ENCODE measurements at regions not wholly inside any gene's neighbourhood (a gene's known extent, or its start where the extent isn't known, plus 50 kb on each side); places are given as distances from the start of the nearest gene placed in this dataset.
A peak's percentile ranks its signal among the peaks of the same experiment; 100 is the strongest.

DNA sequence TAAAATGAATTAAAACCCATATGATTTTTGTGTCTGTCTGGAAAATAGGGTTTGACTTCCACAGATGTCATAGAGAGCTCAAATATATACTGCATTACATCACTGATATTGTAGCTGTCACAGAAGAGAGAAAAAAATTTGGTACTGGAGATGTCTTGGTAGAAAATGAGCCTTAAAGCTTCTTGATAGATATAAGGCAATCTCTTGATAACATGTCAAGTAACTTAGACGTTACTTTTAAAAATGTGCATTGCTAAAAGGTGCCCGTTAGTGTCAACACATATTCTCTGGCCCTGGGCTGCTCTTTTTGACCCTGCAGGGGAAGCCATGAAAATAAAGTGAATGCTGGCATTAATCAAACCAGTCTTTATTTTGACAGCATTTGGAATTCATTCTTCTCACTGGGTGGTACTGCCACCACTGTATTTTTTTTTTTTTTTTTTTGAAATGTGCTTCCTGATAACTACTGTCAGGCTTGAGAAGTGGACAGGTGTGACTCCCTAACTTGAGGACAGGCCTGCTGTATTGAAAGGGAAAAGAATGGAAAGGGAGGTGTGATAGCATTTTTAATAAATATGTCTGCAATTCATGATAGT is 53.0 kb upstream of the RAPGEF2 start:
- DNase-seq (ENCODE audit: low read depth), result no peak
- TF ChIP-seq, protein P1, sequence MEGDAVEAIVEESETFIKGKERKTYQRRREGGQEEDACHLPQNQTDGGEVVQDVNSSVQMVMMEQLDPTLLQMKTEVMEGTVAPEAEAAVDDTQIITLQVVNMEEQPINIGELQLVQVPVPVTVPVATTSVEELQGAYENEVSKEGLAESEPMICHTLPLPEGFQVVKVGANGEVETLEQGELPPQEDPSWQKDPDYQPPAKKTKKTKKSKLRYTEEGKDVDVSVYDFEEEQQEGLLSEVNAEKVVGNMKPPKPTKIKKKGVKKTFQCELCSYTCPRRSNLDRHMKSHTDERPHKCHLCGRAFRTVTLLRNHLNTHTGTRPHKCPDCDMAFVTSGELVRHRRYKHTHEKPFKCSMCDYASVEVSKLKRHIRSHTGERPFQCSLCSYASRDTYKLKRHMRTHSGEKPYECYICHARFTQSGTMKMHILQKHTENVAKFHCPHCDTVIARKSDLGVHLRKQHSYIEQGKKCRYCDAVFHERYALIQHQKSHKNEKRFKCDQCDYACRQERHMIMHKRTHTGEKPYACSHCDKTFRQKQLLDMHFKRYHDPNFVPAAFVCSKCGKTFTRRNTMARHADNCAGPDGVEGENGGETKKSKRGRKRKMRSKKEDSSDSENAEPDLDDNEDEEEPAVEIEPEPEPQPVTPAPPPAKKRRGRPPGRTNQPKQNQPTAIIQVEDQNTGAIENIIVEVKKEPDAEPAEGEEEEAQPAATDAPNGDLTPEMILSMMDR (IDR thresholded peaks at IDR 0.05; ENCODE audit: low read depth, low read length, missing control alignments), result no peak
- H3K4me3 ChIP-seq (ENCODE audit: low read depth, low read length), result no peak overlapping the region

DNA sequence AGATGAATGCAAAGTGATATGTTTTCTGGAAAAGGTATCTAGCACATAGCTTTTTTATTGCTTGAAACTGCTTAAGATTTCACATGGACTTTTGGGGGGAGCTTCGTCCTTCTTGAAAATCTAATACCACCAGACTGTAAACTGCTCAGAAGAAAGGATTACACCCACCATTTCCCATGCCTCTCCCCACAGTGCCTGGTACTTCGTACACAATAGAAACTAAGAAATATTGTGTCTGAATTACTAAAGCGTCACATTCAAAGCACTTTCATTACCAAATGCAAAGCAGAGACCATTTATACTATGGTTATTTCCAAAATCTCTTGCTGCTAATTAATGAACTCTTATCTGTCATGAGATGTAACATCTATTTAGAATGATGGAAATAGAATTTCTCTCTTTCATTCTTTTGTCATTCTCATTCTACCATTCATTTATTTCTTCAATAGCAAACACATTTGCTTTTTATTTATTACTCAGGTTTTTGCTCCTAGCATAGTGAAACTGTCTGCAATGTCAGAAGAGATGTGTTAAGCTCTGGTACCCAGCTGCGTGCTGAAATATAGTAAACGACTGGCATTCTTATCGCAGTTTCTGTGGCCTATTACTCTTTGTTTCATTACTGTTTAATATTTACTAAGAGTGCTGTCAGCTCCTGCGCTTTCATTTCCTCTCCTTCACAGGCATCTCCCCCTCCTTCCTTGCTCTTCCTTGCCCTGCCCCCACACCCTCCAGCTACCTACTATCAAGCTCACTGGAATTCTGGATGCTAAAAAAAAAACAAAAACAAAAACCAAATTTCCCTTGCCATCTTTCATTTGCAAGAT is 51.4 kb upstream of the RAPGEF2 start:
- peak overlapping the region; percentile 35 for H3K4me3 ChIP-seq (ENCODE audit: low read depth, low read length)
- DNase-seq (ENCODE audit: low read depth), result peak; percentile 73
- TF ChIP-seq, protein P1 (IDR thresholded peaks at IDR 0.05; ENCODE audit: low read depth, low read length, missing control alignments), result no peak

DNA sequence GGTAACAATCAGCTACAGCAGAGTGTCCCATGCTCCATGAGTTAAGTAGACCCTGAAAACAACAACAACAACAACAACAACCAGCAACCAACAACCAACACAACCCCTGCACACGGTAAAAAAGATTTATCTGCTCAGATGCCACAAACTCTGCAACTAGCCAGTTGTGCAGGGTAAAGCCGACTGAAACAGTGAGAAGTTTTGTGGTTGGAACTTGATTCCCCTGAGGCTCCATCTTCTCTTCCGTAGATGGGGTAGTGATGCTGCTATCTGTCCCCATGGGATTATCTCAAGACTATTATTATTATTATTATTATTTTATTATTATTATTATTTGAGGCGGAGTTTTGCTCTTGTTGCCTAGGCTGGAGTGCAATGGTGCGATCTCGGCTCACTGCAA is 50.6 kb upstream of the RAPGEF2 start:
- peak overlapping the region; percentile 35 for H3K4me3 ChIP-seq (ENCODE audit: low read depth, low read length)
- TF ChIP-seq, protein P1 (IDR thresholded peaks at IDR 0.05; ENCODE audit: low read depth, low read length, missing control alignments), result no peak
- peak; percentile 55 for DNase-seq (ENCODE audit: low read depth)
